Pancreas (tissue), 10 donors: ENCODE measurements at regions not wholly inside any gene's neighbourhood (a gene's known extent, or its start where the extent isn't known, plus 50 kb on each side); places are given as distances from the start of the nearest gene placed in this dataset.
A peak's percentile ranks its signal among the peaks of the same experiment; 100 is the strongest.

Experiments
- ATAC-seq, 4 donors: fragments of 200-7000 bp; cut with Tn5 transposase; one replicate each; pipeline versions ENCODE4 v1.8.0 to v1.9.1; 2020; ENCODE audit warnings: mild to moderate bottlenecking in 4 of 4, moderate library complexity in 4 of 4
- DNase-seq, 6 donors: peaks; one replicate each; pipeline ENCODE4 v3.0.0-alpha.2; 2020
- FAIRE-seq: peaks from 2 replicates; lab custom pipeline; 2012; peaks lifted over from hg19 to GRCh38; lab: Jason Lieb, UNC
- H3K27ac ChIP-seq, 4 donors: fragments of 200-600 bp; sonication (generic); 1 replicate in 3 of 4; 2 replicates in 1 of 4; pipeline versions ENCODE4 v1.5.0 to v1.8.0; 2020
- H3K27me3 ChIP-seq, 4 donors: fragments of 200-600 bp; one replicate each; pipeline ENCODE4 v1.8.0; 2021
- H3K36me3 ChIP-seq, 3 donors: fragments of 200-600 bp; sonication (generic) in 1 of 3; one replicate each; pipeline versions ENCODE4 v1.5.0 to v1.8.0; 2020 to 2021
- H3K4me1 ChIP-seq, 3 donors: fragments of 200-600 bp; one replicate each; pipeline ENCODE4 v1.8.0; 2021
- H3K4me3 ChIP-seq, 4 donors: fragments of 200-600 bp; sonication (generic) in 2 of 4; one replicate each; pipeline versions ENCODE4 v1.5.0 to v1.8.0; 2020 to 2021
- H3K9me3 ChIP-seq, 4 donors: fragments of 200-600 bp; one replicate each; pipeline ENCODE4 v1.8.0; 2021
- CTCF ChIP-seq, 4 donors: fragments of 200-600 bp; sonication (generic) in 3 of 4; IDR thresholded peaks; one replicate each; pipeline versions ENCODE4 v1.5.0 to v1.8.0; 2021; ENCODE audit warnings: antibody characterized with exemption in 4 of 4
- WGBS, 2 donors: extraction: QIAGEN DNeasy Blood & Tissue Kit; methylation state at CpG; one replicate each; pipeline ENCODE4 v1.1.7; 2013; 5-methylcytosine and 5-hydroxymethylcytosine counted together
- intact Hi-C, 3 donors: fragments of 100-400 bp; cut with DNase I; formaldehyde crosslinking; loops; one replicate each; pipeline versions ENCODE4 v1.11.1 to v1.14.2; 2022
- donor health status: healthy with polysubstance abuse.
- donor health status: DM: no; HTN: no; CAD: no; lungs with moderate emphysema.
- donor health status: DM: no; HTN: no; CAD: no.
- donor health status: control.
- donor health status: control.
- donor health status: Bipolar disorder and iron deficiency.
- donor health status: DM: yes; HTN: yes; CAD: no.
- donor health status: DM: no; HTN: no; CAD: no.
- donor health status: DM: no; HTN: no; CAD: no.
- donor health status: DM: yes; HTN: yes; CAD: no.

GRCh38 chr2:236365258-236366048, 101.2 kb upstream of the ASB18 start:
- no peaks in the 10 kb centered on the region for H3K27me3 ChIP-seq
- intact Hi-C loops: no loop called here
- no peak for ATAC-seq
- no peaks in the 10 kb centered on the region for H3K4me1 ChIP-seq
- peak in 2 of 6 donors; percentile 8 to 33 for DNase-seq
- no peak overlapping the region for H3K27ac ChIP-seq
- H3K4me3 ChIP-seq: no peak overlapping the region
- H3K36me3 ChIP-seq: no peaks in the 10 kb centered on the region
- no peaks in the 10 kb centered on the region for H3K9me3 ChIP-seq
- FAIRE-seq: no peak
- no peak for TF ChIP-seq CTCF (IDR thresholded peaks at IDR 0.05)
- 68 to 75% methylated on average over 14 of the region's 14 CpGs for WGBS, 2 donors

GRCh38 chr2:236366049-236366387, 101.8 kb upstream of the ASB18 start:
- Histone ChIP-seq H3K9me3 (no peaks in the 10 kb centered on the region), H3K36me3 (no peaks in the 10 kb centered on the region), H3K4me3 (no peak overlapping the region), H3K4me1 (no peaks in the 10 kb centered on the region), H3K27ac (no peak overlapping the region), H3K27me3 (no peaks in the 10 kb centered on the region)
- 64 to 82% methylated on average over 7 of the region's 7 CpGs for WGBS, 2 donors
- intact Hi-C loops: no loop called here
- no peak for FAIRE-seq
- TF ChIP-seq CTCF (IDR thresholded peaks at IDR 0.05): no peak
- ATAC-seq: no peak
- peak in 1 of 6 donors; percentile 5 for DNase-seq

GRCh38 chr2:236366397-236366796, 102.2 kb upstream of the ASB18 start:
- Histone ChIP-seq H3K36me3 (no peaks in the 10 kb centered on the region), H3K4me3 (no peak overlapping the region), H3K27me3 (no peaks in the 10 kb centered on the region), H3K27ac (no peak overlapping the region), H3K4me1 (no peaks in the 10 kb centered on the region), H3K9me3 (no peaks in the 10 kb centered on the region)
- no peak for TF ChIP-seq CTCF (IDR thresholded peaks at IDR 0.05)
- DNase-seq: no peak
- intact Hi-C loops: no loop called here
- WGBS, 2 donors: 41 to 50% methylated on average over 3 of the region's 3 CpGs
- ATAC-seq: no peak
- no peak for FAIRE-seq

GRCh38 chr2:236367506-236368289, 103.5 kb upstream of the ASB18 start:
- intact Hi-C loops: no loop called here
- FAIRE-seq (no peak), ATAC-seq (no peak), DNase-seq (peak in 1 of 6 donors; percentile 2)
- Histone ChIP-seq H3K4me3 (no peak overlapping the region), H3K36me3 (no peaks in the 10 kb centered on the region), H3K9me3 (no peaks in the 10 kb centered on the region), H3K27me3 (peaks cover 0 to 4% (median 0%) of the 10 kb centered on the region in 4 donors), H3K27ac (no peak overlapping the region), H3K4me1 (no peaks in the 10 kb centered on the region)
- 75 to 83% methylated on average over 16 of the region's 16 CpGs for WGBS, 2 donors
- TF ChIP-seq CTCF (IDR thresholded peaks at IDR 0.05): no peak
